DOHH2 (cell line): ENCODE measurements at regions not wholly inside any gene's neighbourhood (a gene's known extent, or its start where the extent isn't known, plus 50 kb on each side); places are given as distances from the start of the nearest gene placed in this dataset.

ENCODE experiments used
- CTCF ChIP-seq: fragments of 200-600 bp; sonication (generic); IDR thresholded peaks from one replicate; pipeline ENCODE4 v1.5.1; 2014; ENCODE audit warnings: antibody characterized with exemption, mild to moderate bottlenecking, low read depth, low read length; ENCODE audit not compliant: poor library complexity, severe bottlenecking
- EZH2phosphoT487 ChIP-seq: fragments of 200-600 bp; sonication (generic); IDR thresholded peaks from 2 replicates; pipeline ENCODE4 v1.6.1; 2017; ENCODE audit warnings: borderline replicate concordance, mild to moderate bottlenecking, antibody characterized with exemption, low read length, moderate library complexity, mixed read lengths

DNA sequence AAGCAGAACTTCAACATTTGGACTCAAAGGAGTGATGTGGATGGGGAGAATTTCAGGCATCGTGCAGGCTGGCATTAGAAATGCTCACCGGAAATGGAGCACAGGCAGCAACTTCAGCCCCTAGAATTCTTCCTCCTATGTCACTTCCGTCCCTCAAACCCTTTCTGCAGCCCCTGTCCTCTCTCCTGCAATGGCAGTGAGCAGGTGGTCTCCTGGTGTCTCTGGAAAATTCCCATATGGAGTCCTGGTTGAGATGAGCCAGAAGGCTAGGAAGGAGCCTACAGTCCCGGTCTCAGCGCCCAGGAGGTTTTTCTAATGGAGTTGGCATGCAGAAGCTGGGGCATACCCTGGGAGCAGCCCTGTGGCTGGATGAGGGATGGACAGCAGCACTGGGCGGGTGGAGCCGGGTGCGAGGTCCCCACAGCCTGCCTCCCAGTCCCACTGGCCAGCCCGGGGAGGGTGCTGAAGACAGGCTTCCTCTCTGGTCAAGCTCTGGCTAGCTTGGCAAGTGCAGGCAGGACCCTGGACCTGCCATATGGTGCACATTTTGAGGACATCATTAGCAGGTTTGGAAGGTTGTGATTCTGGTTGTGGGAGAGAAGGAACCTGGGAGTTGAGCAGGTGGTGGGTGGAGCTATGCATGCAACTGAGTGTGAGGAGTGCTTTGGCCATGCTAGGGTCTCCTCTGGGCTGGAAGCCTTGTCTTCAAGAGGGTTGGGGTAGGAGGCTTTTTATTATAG is 59.8 kb upstream of the B3GAT1 start:
- no peak for TF ChIP-seq CTCF
- no peak for TF ChIP-seq EZH2phosphoT487
